ENCODE measurements at regions not wholly inside any gene's neighbourhood (a gene's known extent, or its start where the extent isn't known, plus 50 kb on each side); places are given as distances from the start of the nearest gene placed in this dataset.

GRCh38 chr1:31509124-31510072 lies 66.9 kb upstream of the TINAGL1 start (continued):
- 0 out of 2 replicates have a peak, but pooled peaks have one; percentile 84 for TF ChIP-seq ZBTB20 (CRISPR knock-in tag; IDR thresholded peaks at IDR 0.05; ENCODE audit: borderline replicate concordance, low read depth)
- no peak for TF ChIP-seq ETV6 (CRISPR knock-in tag; conservative IDR thresholded peaks at IDR 0.05)

GRCh38 chr1:31510304-31510703 lies 66.0 kb upstream of the TINAGL1 start:
- CTCF ChIA-PET (ENCODE audit: low intra/inter-chr PET ratio, low total read pairs), result no interaction called here
- Histone ChIP-seq H3K36me3 (replicated peaks in 1 of 2; ENCODE audit: control insufficient read depth in 1 of 2, insufficient read depth in 2 of 2, low read length in 2 of 2) (no peaks in the 10 kb centered on the region), H2AFZ (ENCODE audit: low read length) (no peak overlapping the region), H3K4me3 (replicated peaks in 1 of 3; ENCODE audit: insufficient read depth in 1 of 3, low read depth in 2 of 3, low read length in 3 of 3) (no peak overlapping the region), H3K79me2 (ENCODE audit: insufficient read depth, low read length) (no peaks in the 10 kb centered on the region), H3K27me3 (ENCODE audit: control insufficient read depth in 1 of 2, insufficient read depth in 2 of 2, low read length in 2 of 2) (no peaks in the 10 kb centered on the region), H3K27ac (ENCODE audit: extremely low read length, insufficient read depth, low read length) (peak overlapping the region; percentile 98), H3K9ac (ENCODE audit: insufficient read depth, low read depth, low read length) (peak overlapping the region; percentile 88; the same call in 1 of the 2 replicates), H3K4me2 (ENCODE audit: low read depth, low read length) (peak overlapping the region; percentile 98), H3K4me1 (ENCODE audit: insufficient read depth, low read length) (peaks cover 99% of the 10 kb centered on the region), H4K20me1 (ENCODE audit: insufficient read depth, low read length) (no peaks in the 10 kb centered on the region), H3K9me3 (ENCODE audit: low read length) (no peaks in the 10 kb centered on the region)
- ATAC-seq, result no peak
- DNase-seq (ENCODE audit: low spot score), result no peak
- WGBS (ENCODE audit: low lambda C conversion rate), result 89% methylated on average over 6 of the region's 6 CpGs
- POLR2A ChIA-PET, result interaction anchor here (1.3 to 2.1 kb wide), 6 partner anchors 9 to 63 kb away, joined by 3 to 17 read pairs (median 6); no protein-coding TSS in a partner anchor
- intact Hi-C loops (cut with micrococcal nuclease; ENCODE audit: unreplicated experiment) (no loop called here), in situ Hi-C loops (cut with HindIII; ENCODE audit: extremely low pct_ligation_motif_present, low pct_unique_long_range_greater_than_20kb) (no loop called here)
- BruUV-seq (replicated peaks), result no TSS peak
- FAIRE-seq, result no peak
- 0 out of 2 replicates have a peak, but pooled peaks have one; percentile 61 for TF ChIP-seq TMF1 (CRISPR knock-in tag; IDR thresholded peaks at IDR 0.05; ENCODE audit: low read depth)
- no peak for TF ChIP-seq GMEB1 (CRISPR knock-in tag; IDR thresholded peaks at IDR 0.05; ENCODE audit: borderline replicate concordance)
- TF ChIP-seq ZNF225 (CRISPR knock-in tag; IDR thresholded peaks at IDR 0.05), result no peak
- TF ChIP-seq FOXK2 (IDR thresholded peaks at IDR 0.05), result no peak
- no peak for TF ChIP-seq ZNF639 (CRISPR knock-in tag; conservative IDR thresholded peaks at IDR 0.05)
- 0 out of 2 replicates have a peak, but pooled peaks have one; percentile 25 for TF ChIP-seq ZNF713 (CRISPR knock-in tag; IDR thresholded peaks at IDR 0.05)
- TF ChIP-seq DMAP1 (CRISPR knock-in tag; IDR thresholded peaks at IDR 0.05), result no peak
- TF ChIP-seq TGIF2 (CRISPR knock-in tag; IDR thresholded peaks at IDR 0.05), result no peak
- TF ChIP-seq EED (CRISPR knock-in tag; IDR thresholded peaks at IDR 0.05), result no peak
- 0 out of 2 replicates have a peak, but pooled peaks have one; percentile 29 for TF ChIP-seq ZNF567 (CRISPR knock-in tag; IDR thresholded peaks at IDR 0.05; ENCODE audit: borderline replicate concordance)
- 0 out of 2 replicates have a peak, but pooled peaks have one; percentile 27 for TF ChIP-seq STAT6 (CRISPR knock-in tag; IDR thresholded peaks at IDR 0.05; ENCODE audit: borderline replicate concordance)
- no peak for TF ChIP-seq PBX2 (CRISPR knock-in tag; IDR thresholded peaks at IDR 0.05)
- no peak for TF ChIP-seq DDIT3 (CRISPR knock-in tag; IDR thresholded peaks at IDR 0.05)

Measured in HepG2 (cell line).